ENCODE measurements at regions not wholly inside any gene's neighbourhood (a gene's known extent, or its start where the extent isn't known, plus 50 kb on each side); places are given as distances from the start of the nearest gene placed in this dataset.

DNA sequence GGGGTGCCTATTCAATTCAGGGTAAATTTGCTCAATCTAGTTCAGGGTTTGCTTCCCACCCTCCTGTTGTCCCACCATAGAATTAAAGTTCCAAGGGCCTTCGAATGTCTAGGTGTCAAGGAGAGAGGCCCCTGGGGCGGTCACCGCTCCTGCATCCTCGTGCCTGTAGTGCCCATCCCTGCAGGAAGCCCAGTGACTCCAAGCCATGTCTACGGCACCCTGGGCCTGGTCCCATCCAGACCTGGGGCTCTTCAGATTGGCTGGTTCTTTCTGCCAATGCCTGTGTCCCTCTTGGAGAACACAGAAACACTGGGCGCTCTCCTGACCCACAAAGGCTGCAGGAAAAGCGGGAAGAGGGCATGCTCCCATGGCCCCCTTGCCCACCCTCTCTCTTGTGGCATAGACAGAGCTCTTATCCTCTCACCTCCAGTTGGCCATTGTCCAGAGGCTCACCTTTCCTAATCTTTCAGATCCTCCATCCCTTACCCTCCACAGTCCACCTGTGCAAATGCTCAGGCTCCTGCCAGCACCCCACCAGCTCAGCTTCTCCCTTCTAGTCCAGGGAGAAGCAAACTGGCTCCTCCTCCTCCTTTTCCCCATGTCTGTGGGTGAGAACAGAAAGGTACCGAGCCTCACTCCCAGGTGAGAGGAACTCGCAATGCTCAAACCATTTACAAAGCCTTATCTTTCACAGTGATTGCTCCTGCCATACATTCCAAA lies 253.0 kb upstream of the IRX2 start:
- H3K27me3 ChIP-seq (ENCODE audit: insufficient read depth, low read length): no peaks in the 10 kb centered on the region
- intact Hi-C loops (cut with micrococcal nuclease): no loop called here
- peaks cover 6 to 22% of the 10 kb centered on the region in 2 experiments; a peak in 2 of 4 replicates for H3K9me3 ChIP-seq (ENCODE audit: control insufficient read depth in 1 of 2, insufficient read depth in 1 of 2, low read depth in 1 of 2, low read length in 2 of 2)
- POLR2A ChIA-PET: no interaction called here
- H3K27ac ChIP-seq (ENCODE audit: low read depth, low read length): no peak overlapping the region
- no peak for ATAC-seq
- no TSS peak for BruUV-seq (replicated peaks)
- no peaks in the 10 kb centered on the region for H3K4me1 ChIP-seq (ENCODE audit: control insufficient read depth in 1 of 2, insufficient read depth in 2 of 2, low read length in 2 of 2)
- no peak overlapping the region for H3K4me3 ChIP-seq (replicated peaks in 1 of 2; ENCODE audit: low read depth in 1 of 2, low read length in 2 of 2)
- no peak overlapping the region for H2AFZ ChIP-seq (ENCODE audit: low read depth, low read length, poor library complexity, severe bottlenecking)
- H3K9ac ChIP-seq (ENCODE audit: low read length): no peak overlapping the region
- TF ChIP-seq POLR2AphosphoS5 (IDR thresholded peaks at IDR 0.05; ENCODE audit: low read depth, low read length) (no peak), EGR1 (IDR thresholded peaks at IDR 0.05; ENCODE audit: low read depth) (no peak), SP1 (IDR thresholded peaks at IDR 0.05; ENCODE audit: low read depth) (no peak), ELF1 (IDR thresholded peaks at IDR 0.05; ENCODE audit: borderline replicate concordance, low read depth) (no peak), SRF (IDR thresholded peaks at IDR 0.05; ENCODE audit: low read depth) (no peak), EZH2 (IDR thresholded peaks at IDR 0.05) (no peak), POLR2A (IDR thresholded peaks at IDR 0.05; ENCODE audit: borderline replicate concordance, extremely low read depth, insufficient read depth, insufficient read length) (no peak), ZFX (IDR thresholded peaks at IDR 0.05) (no peak), SIN3A (IDR thresholded peaks at IDR 0.05; ENCODE audit: low read depth) (no peak), ZNF274 (IDR thresholded peaks at IDR 0.05; ENCODE audit: low read depth, low read length) (no peak), YY1 (IDR thresholded peaks at IDR 0.05; ENCODE audit: extremely low read depth, insufficient replicate concordance, low read depth, low read length) (no peak), EZH2phosphoT487 (IDR thresholded peaks at IDR 0.05; ENCODE audit: borderline replicate concordance) (no peak), JUND (IDR thresholded peaks at IDR 0.05) (no peak), CEBPB (IDR thresholded peaks at IDR 0.05; ENCODE audit: low read depth) (no peak), TCF7L2 (IDR thresholded peaks at IDR 0.05; ENCODE audit: borderline replicate concordance, extremely low read depth, insufficient read depth, insufficient read length) (no peak), FOSL1 (IDR thresholded peaks at IDR 0.05; ENCODE audit: low read depth) (no peak)
- TF ChIP-seq, protein P1, sequence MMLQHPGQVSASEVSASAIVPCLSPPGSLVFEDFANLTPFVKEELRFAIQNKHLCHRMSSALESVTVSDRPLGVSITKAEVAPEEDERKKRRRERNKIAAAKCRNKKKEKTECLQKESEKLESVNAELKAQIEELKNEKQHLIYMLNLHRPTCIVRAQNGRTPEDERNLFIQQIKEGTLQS (IDR thresholded peaks at IDR 0.05): no peak
- TF ChIP-seq, protein P2, sequence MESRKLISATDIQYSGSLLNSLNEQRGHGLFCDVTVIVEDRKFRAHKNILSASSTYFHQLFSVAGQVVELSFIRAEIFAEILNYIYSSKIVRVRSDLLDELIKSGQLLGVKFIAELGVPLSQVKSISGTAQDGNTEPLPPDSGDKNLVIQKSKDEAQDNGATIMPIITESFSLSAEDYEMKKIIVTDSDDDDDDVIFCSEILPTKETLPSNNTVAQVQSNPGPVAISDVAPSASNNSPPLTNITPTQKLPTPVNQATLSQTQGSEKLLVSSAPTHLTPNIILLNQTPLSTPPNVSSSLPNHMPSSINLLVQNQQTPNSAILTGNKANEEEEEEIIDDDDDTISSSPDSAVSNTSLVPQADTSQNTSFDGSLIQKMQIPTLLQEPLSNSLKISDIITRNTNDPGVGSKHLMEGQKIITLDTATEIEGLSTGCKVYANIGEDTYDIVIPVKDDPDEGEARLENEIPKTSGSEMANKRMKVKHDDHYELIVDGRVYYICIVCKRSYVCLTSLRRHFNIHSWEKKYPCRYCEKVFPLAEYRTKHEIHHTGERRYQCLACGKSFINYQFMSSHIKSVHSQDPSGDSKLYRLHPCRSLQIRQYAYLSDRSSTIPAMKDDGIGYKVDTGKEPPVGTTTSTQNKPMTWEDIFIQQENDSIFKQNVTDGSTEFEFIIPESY (IDR thresholded peaks at IDR 0.05; ENCODE audit: extremely low read depth, insufficient replicate concordance, low read length): no peak
- TF ChIP-seq, protein P3, sequence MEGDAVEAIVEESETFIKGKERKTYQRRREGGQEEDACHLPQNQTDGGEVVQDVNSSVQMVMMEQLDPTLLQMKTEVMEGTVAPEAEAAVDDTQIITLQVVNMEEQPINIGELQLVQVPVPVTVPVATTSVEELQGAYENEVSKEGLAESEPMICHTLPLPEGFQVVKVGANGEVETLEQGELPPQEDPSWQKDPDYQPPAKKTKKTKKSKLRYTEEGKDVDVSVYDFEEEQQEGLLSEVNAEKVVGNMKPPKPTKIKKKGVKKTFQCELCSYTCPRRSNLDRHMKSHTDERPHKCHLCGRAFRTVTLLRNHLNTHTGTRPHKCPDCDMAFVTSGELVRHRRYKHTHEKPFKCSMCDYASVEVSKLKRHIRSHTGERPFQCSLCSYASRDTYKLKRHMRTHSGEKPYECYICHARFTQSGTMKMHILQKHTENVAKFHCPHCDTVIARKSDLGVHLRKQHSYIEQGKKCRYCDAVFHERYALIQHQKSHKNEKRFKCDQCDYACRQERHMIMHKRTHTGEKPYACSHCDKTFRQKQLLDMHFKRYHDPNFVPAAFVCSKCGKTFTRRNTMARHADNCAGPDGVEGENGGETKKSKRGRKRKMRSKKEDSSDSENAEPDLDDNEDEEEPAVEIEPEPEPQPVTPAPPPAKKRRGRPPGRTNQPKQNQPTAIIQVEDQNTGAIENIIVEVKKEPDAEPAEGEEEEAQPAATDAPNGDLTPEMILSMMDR (IDR thresholded peaks at IDR 0.05 in 2 of 3, conservative IDR thresholded peaks at IDR 0.05 in 1 of 3; ENCODE audit: borderline replicate concordance in 1 of 3, insufficient read depth in 1 of 3, low read depth in 2 of 3, low read length in 2 of 3): no peak
- TF ChIP-seq, protein P4, sequence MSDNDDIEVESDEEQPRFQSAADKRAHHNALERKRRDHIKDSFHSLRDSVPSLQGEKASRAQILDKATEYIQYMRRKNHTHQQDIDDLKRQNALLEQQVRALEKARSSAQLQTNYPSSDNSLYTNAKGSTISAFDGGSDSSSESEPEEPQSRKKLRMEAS (IDR thresholded peaks at IDR 0.05): no peak
- CTCF ChIA-PET: no interaction called here
- no peaks in the 10 kb centered on the region for H3K79me2 ChIP-seq (ENCODE audit: insufficient read depth, low read length)
- no peaks in the 10 kb centered on the region for H3K9me2 ChIP-seq (ENCODE audit: insufficient read depth)
- no peaks in the 10 kb centered on the region for H3K36me3 ChIP-seq (ENCODE audit: control insufficient read depth in 1 of 2, insufficient read depth in 2 of 2, low read length in 2 of 2)
- RAD21 ChIA-PET (ENCODE audit: low non-redundant PET in 1 of 2, low total read pairs in 2 of 2, uncharacterized antibody in 2 of 2, unreplicated experiment in 2 of 2): no interaction called here
- no peak for DNase-seq (ENCODE audit: low read depth, low spot score)
- H4K20me1 ChIP-seq (ENCODE audit: insufficient read depth): no peaks in the 10 kb centered on the region
- no peak overlapping the region for H3K4me2 ChIP-seq (ENCODE audit: low read length)
